Keratinocyte (primary cell): ENCODE measurements at regions not wholly inside any gene's neighbourhood (a gene's known extent, or its start where the extent isn't known, plus 50 kb on each side); places are given as distances from the start of the nearest gene placed in this dataset.

ENCODE experiments used
- DNase-seq: peaks from one replicate; pipeline ENCODE4 v3.0.0-alpha.2; 2011; ENCODE audit warnings: low read depth, missing footprints, low spot score
- FAIRE-seq: peaks from 2 replicates; lab custom pipeline; 2011; peaks lifted over from hg19 to GRCh38; lab: Jason Lieb, UNC
- H2AFZ ChIP-seq: 2 replicates; pipeline ENCODE4 v1.6.0; 2012; ENCODE audit warnings: low read length, control low read depth, inconsistent platforms; ENCODE audit not compliant: control insufficient read depth
- H3K27ac ChIP-seq: 2 replicates; pipeline ENCODE4 v1.5.1; 2011; ENCODE audit warnings: low read length; ENCODE audit not compliant: control insufficient read depth, insufficient read depth
- H3K27me3 ChIP-seq: 3 replicates; pipeline ENCODE4 v1.6.0; 2011; ENCODE audit warnings: low read length; ENCODE audit not compliant: control insufficient read depth, insufficient read depth; ENCODE audit errors: extremely low read depth
- H3K36me3 ChIP-seq, 2 experiments: 2 replicates in 1 of 2; 3 replicates in 1 of 2; pipeline ENCODE4 v1.5.1; 2011; ENCODE audit warnings: low read length in 2 of 2, mild to moderate bottlenecking in 1 of 2; ENCODE audit not compliant: control insufficient read depth in 2 of 2, insufficient read depth in 2 of 2; ENCODE audit errors: extremely low read depth in 1 of 2
- H3K4me1 ChIP-seq: 3 replicates; pipeline ENCODE4 v1.5.1; 2011; ENCODE audit warnings: low read length; ENCODE audit not compliant: control insufficient read depth, insufficient read depth; ENCODE audit errors: extremely low read depth
- H3K4me2 ChIP-seq: 3 replicates; pipeline ENCODE4 v1.6.0; 2011; ENCODE audit warnings: low read depth, low read length; ENCODE audit not compliant: control insufficient read depth, insufficient read depth; ENCODE audit errors: extremely low read depth
- H3K4me3 ChIP-seq, 3 experiments: fragments of 200-600 bp in 1 of 3; sonication (generic) in 1 of 3; 2 replicates in 2 of 3; 3 replicates in 1 of 3; pipeline ENCODE4 v1.5.1; 2011 to 2016; ENCODE audit warnings: low read length in 3 of 3, mild to moderate bottlenecking in 3 of 3, control low read depth in 2 of 3, inconsistent platforms in 1 of 3, low read depth in 1 of 3, mixed read lengths in 1 of 3, mixed run types in 1 of 3, moderate library complexity in 1 of 3; ENCODE audit not compliant: control insufficient read depth in 2 of 3, insufficient read depth in 2 of 3; ENCODE audit errors: extremely low read depth in 1 of 3
- H3K79me2 ChIP-seq: 2 replicates; pipeline ENCODE4 v1.6.0; 2012; ENCODE audit warnings: low read length; ENCODE audit not compliant: control insufficient read depth, insufficient read depth
- H3K9ac ChIP-seq: 3 replicates; pipeline ENCODE4 v1.6.0; 2011; ENCODE audit warnings: low read length; ENCODE audit not compliant: control insufficient read depth, insufficient read depth; ENCODE audit errors: extremely low read depth
- H3K9me1 ChIP-seq: 3 replicates; pipeline ENCODE4 v1.6.0; 2011; ENCODE audit warnings: low read length; ENCODE audit not compliant: control insufficient read depth, insufficient read depth; ENCODE audit errors: extremely low read depth
- H3K9me3 ChIP-seq: 2 replicates; pipeline ENCODE4 v1.5.1; 2012; ENCODE audit warnings: low read depth, low read length; ENCODE audit not compliant: control insufficient read depth
- H4K20me1 ChIP-seq: 3 replicates; pipeline ENCODE4 v1.6.0; 2011; ENCODE audit warnings: low read length; ENCODE audit not compliant: control insufficient read depth, insufficient read depth; ENCODE audit errors: extremely low read depth
- EZH2 ChIP-seq: IDR thresholded peaks from one replicate; pipeline ENCODE4 v1.6.1; 2012; ENCODE audit warnings: inconsistent platforms, mild to moderate bottlenecking, low read length, moderate library complexity
- dilution Hi-C: fragments of 300-500 bp; cut with MboI; formaldehyde crosslinking; loops from one replicate; pipeline ENCODE4 v1.7.0; 2020; ENCODE audit warnings: low sequenced_read_pairs; ENCODE audit not compliant: extremely low pct_ligation_motif_present
- TF ChIP-seq, protein P1 (sequence below), 3 experiments: IDR thresholded peaks in 1 of 3; conservative IDR thresholded peaks in 1 of 3; optimal IDR thresholded peaks in 1 of 3; 2 replicates in 2 of 3; 3 replicates in 1 of 3; pipeline versions ENCODE3 to v1.5.1; 2011; ENCODE audit warnings: low read length in 3 of 3, mild to moderate bottlenecking in 3 of 3, moderate library complexity in 2 of 3, control low read depth in 1 of 3, inconsistent platforms in 1 of 3; ENCODE audit not compliant: insufficient read depth in 2 of 3; ENCODE audit errors: extremely low read depth in 1 of 3

GRCh38 chr2:71781695-71782228 is 328.4 kb downstream of the DYSF start:
- no peak for DNase-seq
- TF ChIP-seq, protein P1, sequence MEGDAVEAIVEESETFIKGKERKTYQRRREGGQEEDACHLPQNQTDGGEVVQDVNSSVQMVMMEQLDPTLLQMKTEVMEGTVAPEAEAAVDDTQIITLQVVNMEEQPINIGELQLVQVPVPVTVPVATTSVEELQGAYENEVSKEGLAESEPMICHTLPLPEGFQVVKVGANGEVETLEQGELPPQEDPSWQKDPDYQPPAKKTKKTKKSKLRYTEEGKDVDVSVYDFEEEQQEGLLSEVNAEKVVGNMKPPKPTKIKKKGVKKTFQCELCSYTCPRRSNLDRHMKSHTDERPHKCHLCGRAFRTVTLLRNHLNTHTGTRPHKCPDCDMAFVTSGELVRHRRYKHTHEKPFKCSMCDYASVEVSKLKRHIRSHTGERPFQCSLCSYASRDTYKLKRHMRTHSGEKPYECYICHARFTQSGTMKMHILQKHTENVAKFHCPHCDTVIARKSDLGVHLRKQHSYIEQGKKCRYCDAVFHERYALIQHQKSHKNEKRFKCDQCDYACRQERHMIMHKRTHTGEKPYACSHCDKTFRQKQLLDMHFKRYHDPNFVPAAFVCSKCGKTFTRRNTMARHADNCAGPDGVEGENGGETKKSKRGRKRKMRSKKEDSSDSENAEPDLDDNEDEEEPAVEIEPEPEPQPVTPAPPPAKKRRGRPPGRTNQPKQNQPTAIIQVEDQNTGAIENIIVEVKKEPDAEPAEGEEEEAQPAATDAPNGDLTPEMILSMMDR (optimal IDR thresholded peaks at IDR 0.05 in 1 of 3, IDR thresholded peaks at IDR 0.05 in 1 of 3, conservative IDR thresholded peaks at IDR 0.05 in 1 of 3; ENCODE audit: extremely low read depth in 1 of 3, insufficient read depth in 2 of 3, low read length in 3 of 3): no peak
- TF ChIP-seq EZH2: no peak
- no peaks in the 10 kb centered on the region for H4K20me1 ChIP-seq
- H3K79me2 ChIP-seq: no peaks in the 10 kb centered on the region
- H3K27ac ChIP-seq: no peak overlapping the region
- dilution Hi-C loops: no loop called here
- no peak for FAIRE-seq
- H3K9me1 ChIP-seq: no peaks in the 10 kb centered on the region
- H3K27me3 ChIP-seq: peaks cover 20% of the 10 kb centered on the region
- H2AFZ ChIP-seq: no peak overlapping the region
- no peaks in the 10 kb centered on the region for H3K36me3 ChIP-seq
- no peak overlapping the region for H3K4me2 ChIP-seq
- no peak overlapping the region for H3K4me3 ChIP-seq
- H3K4me1 ChIP-seq: peaks cover 7% of the 10 kb centered on the region
- no peaks in the 10 kb centered on the region for H3K9me3 ChIP-seq
- H3K9ac ChIP-seq: no peak overlapping the region

GRCh38 chr2:71780162-71780561 is 326.8 kb downstream of the DYSF start:
- Histone ChIP-seq H3K27me3 (peaks cover 11% of the 10 kb centered on the region), H2AFZ (no peak overlapping the region), H3K9me1 (no peaks in the 10 kb centered on the region), H3K27ac (no peak overlapping the region), H3K9ac (no peak overlapping the region), H3K4me2 (no peak overlapping the region), H3K9me3 (no peaks in the 10 kb centered on the region), H3K4me3 (no peak overlapping the region), H3K36me3 (no peaks in the 10 kb centered on the region), H4K20me1 (no peaks in the 10 kb centered on the region), H3K4me1 (peaks cover 5% of the 10 kb centered on the region), H3K79me2 (no peaks in the 10 kb centered on the region)
- FAIRE-seq: no peak
- no peak for TF ChIP-seq EZH2
- TF ChIP-seq, protein P1 (optimal IDR thresholded peaks at IDR 0.05 in 1 of 3, IDR thresholded peaks at IDR 0.05 in 1 of 3, conservative IDR thresholded peaks at IDR 0.05 in 1 of 3; ENCODE audit: extremely low read depth in 1 of 3, insufficient read depth in 2 of 3, low read length in 3 of 3): no peak
- dilution Hi-C loops: no loop called here
- DNase-seq: no peak
